Mucosa of descending colon (tissue), 3 donors: ENCODE measurements at regions not wholly inside any gene's neighbourhood (a gene's known extent, or its start where the extent isn't known, plus 50 kb on each side); places are given as distances from the start of the nearest gene placed in this dataset.

Experiments
- ATAC-seq: fragments of 200-7000 bp; cut with Tn5 transposase; one replicate; pipeline ENCODE4 v1.9.1; 2020; ENCODE audit warnings: mild to moderate bottlenecking, moderate library complexity
- DNase-seq, 3 donors: peaks; one replicate each; pipeline ENCODE4 v3.0.0-alpha.2; 2020
- H3K36me3 ChIP-seq: fragments of 200-600 bp; one replicate; pipeline ENCODE4 v1.8.0; 2021; ENCODE audit warnings: low read depth, mild to moderate bottlenecking
- H3K4me1 ChIP-seq: fragments of 200-600 bp; one replicate; pipeline ENCODE4 v1.8.0; 2021; ENCODE audit warnings: low read depth, mild to moderate bottlenecking
- H3K4me3 ChIP-seq: fragments of 200-600 bp; one replicate; pipeline ENCODE4 v1.8.0; 2021; ENCODE audit warnings: mild to moderate bottlenecking
- H3K9me3 ChIP-seq: fragments of 200-600 bp; one replicate; pipeline ENCODE4 v1.8.0; 2021; ENCODE audit warnings: mild to moderate bottlenecking
- CTCF ChIP-seq: fragments of 200-600 bp; IDR thresholded peaks from one replicate; pipeline ENCODE4 v1.8.0; 2022; ENCODE audit warnings: antibody characterized with exemption, mild to moderate bottlenecking
- intact Hi-C, 2 donors: fragments of 100-400 bp; cut with DNase I in 1 of 2; cut with micrococcal nuclease in 1 of 2; formaldehyde crosslinking; loops; one replicate each; pipeline versions ENCODE4 v1.11.0 to v1.11.1; 2022; cut with DNase I, micrococcal nuclease
- donor health status: DM: no; HTN: no; CAD: no; lungs with moderate emphysema.
- donor health status: DM: no; HTN: no; CAD: no.
- donor health status: DM: no; HTN: yes; CAD: no.

DNA sequence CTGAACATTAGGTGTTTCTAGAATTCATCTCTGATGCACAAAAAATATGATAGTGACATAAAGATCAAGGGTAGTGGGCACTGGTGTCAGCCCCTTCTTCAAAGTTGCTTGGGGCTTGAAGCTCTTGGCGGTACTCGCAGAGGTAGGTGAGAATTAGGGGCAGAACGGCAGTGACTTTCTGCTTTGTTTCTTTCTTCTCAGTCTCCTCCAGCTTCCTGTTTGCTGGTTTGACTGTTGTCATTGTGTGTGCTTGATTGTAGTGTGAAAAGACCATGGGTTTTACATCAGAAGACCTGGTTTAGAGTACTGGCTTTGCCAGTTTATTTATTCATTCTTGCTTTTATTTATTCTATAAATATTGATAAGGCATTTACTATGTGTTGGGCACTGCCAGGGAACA lies 156.7 kb upstream of the PLET1 start:
- no peak for ATAC-seq
- Histone ChIP-seq H3K9me3 (no peaks in the 10 kb centered on the region), H3K36me3 (no peaks in the 10 kb centered on the region), H3K4me3 (no peak overlapping the region), H3K4me1 (no peaks in the 10 kb centered on the region)
- no peak for DNase-seq
- TF ChIP-seq CTCF, result no peak
- intact Hi-C loops, result no loop called here

DNA sequence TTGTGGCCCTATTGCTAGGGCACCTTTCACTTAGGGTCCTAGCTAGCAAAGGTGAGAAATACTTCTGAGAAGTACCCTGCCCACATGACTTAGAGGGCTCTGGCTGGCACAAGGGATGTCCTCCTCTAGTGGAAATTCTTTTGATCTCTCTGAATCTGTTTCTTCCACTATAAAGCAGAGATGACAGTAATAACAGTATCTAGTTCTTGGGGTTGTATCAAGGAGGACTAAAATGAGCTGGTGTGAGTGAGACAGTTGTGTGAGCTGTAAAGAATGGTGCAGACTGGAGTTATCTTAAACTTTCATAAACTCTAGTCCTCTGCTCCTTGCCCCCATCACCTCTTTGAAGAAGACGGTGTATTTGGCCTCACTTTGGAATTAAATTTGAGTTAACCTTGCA lies 157.8 kb upstream of the PLET1 start:
- H3K4me3 ChIP-seq, result no peak overlapping the region
- ATAC-seq (no peak), DNase-seq (no peak)
- H3K9me3 ChIP-seq, result no peaks in the 10 kb centered on the region
- intact Hi-C loops, result no loop called here
- no peaks in the 10 kb centered on the region for H3K36me3 ChIP-seq
- no peak for TF ChIP-seq CTCF
- H3K4me1 ChIP-seq, result no peaks in the 10 kb centered on the region

DNA sequence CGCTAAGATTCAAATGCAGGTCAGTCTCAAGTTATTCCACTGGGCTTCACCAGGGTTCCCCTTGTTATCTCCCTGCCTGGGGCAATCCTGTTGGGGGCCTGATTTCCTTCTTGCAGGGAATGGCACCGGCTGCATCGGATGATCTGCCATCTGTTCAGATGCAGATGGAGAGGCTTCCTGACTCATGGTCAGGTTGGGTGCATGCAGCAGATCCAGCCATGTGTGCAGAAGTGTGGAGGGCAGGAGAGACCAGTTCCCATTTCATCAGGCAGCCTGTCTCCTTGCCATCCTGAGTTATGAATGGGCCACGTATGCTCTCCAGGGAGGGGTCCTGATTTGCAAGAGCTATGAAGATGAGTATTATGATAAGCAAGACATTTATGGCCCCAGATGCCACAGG lies 161.2 kb upstream of the PLET1 start:
- no peak for TF ChIP-seq CTCF
- Histone ChIP-seq H3K9me3 (no peaks in the 10 kb centered on the region), H3K4me1 (no peaks in the 10 kb centered on the region), H3K4me3 (no peak overlapping the region), H3K36me3 (no peaks in the 10 kb centered on the region)
- intact Hi-C loops, result no loop called here
- DNase-seq, result no peak
- ATAC-seq, result no peak

- no peak for ATAC-seq
- Histone ChIP-seq H3K4me3 (no peak overlapping the region), H3K9me3 (no peaks in the 10 kb centered on the region), H3K36me3 (no peaks in the 10 kb centered on the region), H3K4me1 (no peaks in the 10 kb centered on the region)
- TF ChIP-seq CTCF, result no peak
- DNase-seq, result no peak
- intact Hi-C loops, result no loop called here
Observed at GRCh38 chr11:112425121-112425520, 164.5 kb upstream of the PLET1 start.

- H3K36me3 ChIP-seq, result no peaks in the 10 kb centered on the region
- peaks cover 8% of the 10 kb centered on the region for H3K9me3 ChIP-seq
- no peak for TF ChIP-seq CTCF
- ATAC-seq (no peak), DNase-seq (no peak)
- no peak overlapping the region for H3K4me3 ChIP-seq
- H3K4me1 ChIP-seq, result no peaks in the 10 kb centered on the region
- intact Hi-C loops, result no loop called here
Observed at GRCh38 chr11:112437096-112437495, 176.4 kb upstream of the PLET1 start.

GRCh38 chr11:112439614-112440013 lies 179.0 kb upstream of the PLET1 start:
- Histone ChIP-seq H3K4me3 (no peak overlapping the region), H3K9me3 (peaks cover 10% of the 10 kb centered on the region), H3K4me1 (no peaks in the 10 kb centered on the region), H3K36me3 (no peaks in the 10 kb centered on the region)
- intact Hi-C loops, result no loop called here
- TF ChIP-seq CTCF, result no peak
- DNase-seq, result no peak
- ATAC-seq, result no peak
